Astrocyte of the cerebellum (primary cell): ENCODE measurements at regions not wholly inside any gene's neighbourhood (a gene's known extent, or its start where the extent isn't known, plus 50 kb on each side); places are given as distances from the start of the nearest gene placed in this dataset.

Source experiments
- DNase-seq: peaks from one replicate; pipeline ENCODE4 v3.0.0-alpha.2; 2011; ENCODE audit warnings: low read depth
- H3K4me3 ChIP-seq: 2 replicates; pipeline ENCODE4 v1.5.1; 2011; ENCODE audit warnings: mild to moderate bottlenecking, low read depth, low read length, moderate library complexity
- CTCF ChIP-seq: IDR thresholded peaks from 2 replicates; pipeline ENCODE4 v1.5.1; 2012; ENCODE audit warnings: low read length, low read depth, moderate library complexity, mild to moderate bottlenecking; ENCODE audit errors: missing control alignments
- in situ Hi-C: cut with HindIII; loops from 2 replicates; pipeline ENCODE4 v1.10.0; 2017; ENCODE audit warnings: low sequenced_read_pairs

DNA sequence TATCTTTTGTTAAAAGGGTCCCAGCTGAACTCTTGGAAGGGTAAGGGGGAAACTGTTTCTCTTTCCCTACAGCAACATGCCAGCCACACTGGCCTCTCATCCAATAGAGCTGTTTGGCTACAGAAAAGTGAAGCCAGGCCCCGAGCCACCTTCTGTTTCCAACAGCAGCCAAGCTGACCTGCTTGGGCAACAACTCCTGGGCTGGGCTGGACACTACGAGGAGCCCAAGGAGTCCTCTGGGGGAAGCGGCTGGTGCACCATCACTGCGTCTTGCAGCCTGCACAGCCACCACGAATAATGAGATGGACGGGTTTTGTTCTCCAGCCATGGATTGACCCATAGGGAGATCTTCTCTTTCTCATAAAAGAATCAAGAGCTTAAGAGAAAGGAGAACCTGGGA is 624.9 kb downstream of the NPHP4 start:
- no peak overlapping the region for H3K4me3 ChIP-seq
- in situ Hi-C loops: no loop called here
- no peak for DNase-seq
- no peak for TF ChIP-seq CTCF

GRCh38 chr1:5365751-5366150 is 626.5 kb downstream of the NPHP4 start:
- in situ Hi-C loops: no loop called here
- TF ChIP-seq CTCF: no peak

DNA sequence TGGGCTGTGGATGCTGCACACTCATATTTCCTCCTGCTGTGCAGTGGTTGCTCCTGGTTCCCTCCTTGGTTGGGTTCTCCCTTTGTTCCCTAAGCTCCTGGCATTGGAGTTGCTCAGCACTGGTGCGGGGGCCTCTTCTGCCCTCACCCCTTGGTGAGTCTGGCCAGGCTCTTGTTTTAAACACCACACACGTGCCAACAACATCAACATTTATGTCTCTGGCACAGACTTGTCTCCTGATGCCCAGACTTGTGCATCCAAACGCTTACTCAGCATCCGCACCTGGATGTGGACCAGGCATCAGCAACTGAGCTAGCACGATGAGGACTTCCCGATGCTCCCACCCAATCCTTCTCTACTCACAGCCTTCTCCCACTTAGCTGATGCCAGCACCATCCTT is 627.6 kb downstream of the NPHP4 start:
- H3K4me3 ChIP-seq: no peak overlapping the region
- in situ Hi-C loops: no loop called here
- DNase-seq: no peak
- no peak for TF ChIP-seq CTCF

More at GRCh38 chr1:5365751-5366150, 626.5 kb downstream of the NPHP4 start:
- no peak overlapping the region for H3K4me3 ChIP-seq
- DNase-seq: no peak

GRCh38 chr1:5354681-5355080 is 637.5 kb downstream of the NPHP4 start:
- TF ChIP-seq CTCF: no peak
- in situ Hi-C loops: no loop called here
- no peak overlapping the region for H3K4me3 ChIP-seq
- no peak for DNase-seq

DNA sequence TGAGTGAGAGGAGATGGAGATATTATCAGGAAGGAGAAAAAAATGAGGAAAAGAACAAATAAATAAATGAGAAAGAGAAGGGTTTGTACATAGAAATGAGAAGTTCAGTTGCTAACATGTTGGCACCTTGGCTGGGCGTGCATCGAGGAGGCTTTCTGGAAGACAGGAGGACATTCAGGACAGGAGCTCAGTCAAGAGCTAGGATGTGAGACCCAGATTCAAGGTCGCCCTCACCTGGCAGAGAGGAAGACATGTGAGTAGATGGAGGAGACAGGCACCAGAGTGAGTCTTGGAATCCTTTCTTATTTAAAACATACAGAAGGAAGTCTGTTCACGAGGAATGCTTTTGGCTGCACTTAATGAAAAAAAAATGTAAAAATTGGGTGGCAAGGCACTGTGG is 640.9 kb downstream of the NPHP4 start:
- H3K4me3 ChIP-seq: no peak overlapping the region
- no peak for TF ChIP-seq CTCF
- no peak for DNase-seq
- in situ Hi-C loops: no loop called here

DNA sequence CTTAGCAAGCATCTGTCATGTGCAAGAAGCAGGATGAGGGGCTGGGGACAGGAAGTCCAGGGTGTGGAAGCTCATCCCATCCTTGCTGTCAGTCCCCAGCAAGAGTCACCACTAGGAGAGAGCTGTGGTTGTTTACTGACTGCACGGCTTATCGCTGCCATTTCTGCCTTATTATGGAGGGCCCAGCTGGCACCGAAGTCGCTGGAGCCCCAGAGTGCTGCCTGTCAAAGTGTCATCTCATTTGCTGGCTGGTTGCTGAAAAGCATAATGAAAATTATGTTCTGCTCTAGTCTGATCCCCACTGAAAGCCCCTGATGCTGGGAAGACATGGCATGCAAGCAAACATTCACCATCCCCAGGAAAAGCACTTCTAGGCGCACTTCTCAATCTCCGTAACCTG is 642.7 kb downstream of the NPHP4 start:
- TF ChIP-seq CTCF: no peak
- in situ Hi-C loops: no loop called here
- no peak for DNase-seq
- H3K4me3 ChIP-seq: no peak overlapping the region
